Sigmoid colon (tissue), 6 donors: ENCODE measurements at regions not wholly inside any gene's neighbourhood (a gene's known extent, or its start where the extent isn't known, plus 50 kb on each side); places are given as distances from the start of the nearest gene placed in this dataset.

Experiments
- DNase-seq: peaks from one replicate; pipeline ENCODE4 v3.0.0-alpha.2; 2019
- H3K27ac ChIP-seq, 4 donors: fragments of 200-600 bp; sonication (generic); one replicate each; pipeline ENCODE4 v1.5.1; 2016 to 2019; ENCODE audit warnings: mild to moderate bottlenecking in 1 of 4
- H3K27me3 ChIP-seq, 3 donors: fragments of 200-600 bp; sonication (generic); one replicate each; pipeline ENCODE4 v1.5.1; 2019; ENCODE audit warnings: mild to moderate bottlenecking in 1 of 3
- H3K36me3 ChIP-seq, 4 donors: fragments of 200-600 bp; sonication (generic); one replicate each; pipeline ENCODE4 v1.5.1; 2016 to 2019
- H3K4me1 ChIP-seq, 4 donors: fragments of 200-600 bp; sonication (generic); one replicate each; pipeline ENCODE4 v1.5.1; 2017 to 2019
- H3K4me3 ChIP-seq, 4 donors: fragments of 200-600 bp; sonication (generic); one replicate each; pipeline ENCODE4 v1.5.1; 2017 to 2019; ENCODE audit warnings: mild to moderate bottlenecking in 2 of 4, moderate library complexity in 1 of 4
- H3K9me3 ChIP-seq, 4 donors: fragments of 200-600 bp in 3 of 4; sonication (generic) in 3 of 4; one replicate each; pipeline versions ENCODE4 v1.5.1 to v1.6.1; 2013 to 2019
- EP300 ChIP-seq, 4 donors: sonication (generic); formaldehyde crosslinking; IDR thresholded peaks; one replicate each; pipeline ENCODE4 v1.6.1; 2017; ENCODE audit warnings: antibody characterized with exemption in 4 of 4
- POLR2A ChIP-seq, 2 donors: fragments of 450-650 bp; IDR thresholded peaks; one replicate each; pipeline ENCODE4 v1.6.1; 2016; ENCODE audit warnings: antibody characterized with exemption in 2 of 2, mild to moderate bottlenecking in 2 of 2, moderate library complexity in 2 of 2
- POLR2AphosphoS5 ChIP-seq, 4 donors: sonication (generic); formaldehyde crosslinking; IDR thresholded peaks; one replicate each; pipeline ENCODE4 v1.6.1; 2017; ENCODE audit warnings: antibody characterized with exemption in 4 of 4
- WGBS, 2 donors: extraction: QIAGEN DNeasy Blood & Tissue Kit; methylation state at CpG; one replicate each; pipeline ENCODE4 v1.1.7; 2013; 5-methylcytosine and 5-hydroxymethylcytosine counted together
- intact Hi-C: fragments of 100-400 bp; cut with DNase I; formaldehyde crosslinking; loops from one replicate; pipeline ENCODE4 v1.15.1; 2023
- TF ChIP-seq, protein P1 (sequence below), 4 experiments: fragments of 450-650 bp in 3 of 4; fragments of 200-600 bp in 1 of 4; IDR thresholded peaks; one replicate each; pipeline ENCODE4 v1.5.1; 2016 to 2019; ENCODE audit warnings: antibody characterized with exemption in 4 of 4, mild to moderate bottlenecking in 3 of 4, moderate library complexity in 2 of 4
- donor health status: healthy with polysubstance abuse.
- donor health status: healthy.

GRCh38 chr5:174315871-174316270 is 270.4 kb downstream of the NSG2 start:
- Histone ChIP-seq H3K27me3 (peaks cover 2 to 35% (median 4%) of the 10 kb centered on the region in 3 donors), H3K4me1 (peaks cover 0 to 13% (median 10%) of the 10 kb centered on the region in 4 donors), H3K36me3 (no peaks in the 10 kb centered on the region), H3K9me3 (no peaks in the 10 kb centered on the region), H3K27ac (no peak overlapping the region), H3K4me3 (no peak overlapping the region)
- DNase-seq: no peak
- intact Hi-C loops: loop anchor here (10.0 kb wide), 1 partner anchor 261 kb away; no protein-coding TSS in a partner anchor
- 90 to 91% methylated on average over 17 of the region's 17 CpGs for whole genome bisulfite sequencing, 2 donors
- TF ChIP-seq EP300 (IDR thresholded peaks at IDR 0.05): no peak
- TF ChIP-seq POLR2AphosphoS5 (IDR thresholded peaks at IDR 0.05): no peak
- no peak for TF ChIP-seq POLR2A (IDR thresholded peaks at IDR 0.05)
- TF ChIP-seq, protein P1, sequence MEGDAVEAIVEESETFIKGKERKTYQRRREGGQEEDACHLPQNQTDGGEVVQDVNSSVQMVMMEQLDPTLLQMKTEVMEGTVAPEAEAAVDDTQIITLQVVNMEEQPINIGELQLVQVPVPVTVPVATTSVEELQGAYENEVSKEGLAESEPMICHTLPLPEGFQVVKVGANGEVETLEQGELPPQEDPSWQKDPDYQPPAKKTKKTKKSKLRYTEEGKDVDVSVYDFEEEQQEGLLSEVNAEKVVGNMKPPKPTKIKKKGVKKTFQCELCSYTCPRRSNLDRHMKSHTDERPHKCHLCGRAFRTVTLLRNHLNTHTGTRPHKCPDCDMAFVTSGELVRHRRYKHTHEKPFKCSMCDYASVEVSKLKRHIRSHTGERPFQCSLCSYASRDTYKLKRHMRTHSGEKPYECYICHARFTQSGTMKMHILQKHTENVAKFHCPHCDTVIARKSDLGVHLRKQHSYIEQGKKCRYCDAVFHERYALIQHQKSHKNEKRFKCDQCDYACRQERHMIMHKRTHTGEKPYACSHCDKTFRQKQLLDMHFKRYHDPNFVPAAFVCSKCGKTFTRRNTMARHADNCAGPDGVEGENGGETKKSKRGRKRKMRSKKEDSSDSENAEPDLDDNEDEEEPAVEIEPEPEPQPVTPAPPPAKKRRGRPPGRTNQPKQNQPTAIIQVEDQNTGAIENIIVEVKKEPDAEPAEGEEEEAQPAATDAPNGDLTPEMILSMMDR (IDR thresholded peaks at IDR 0.05): no peak

DNA sequence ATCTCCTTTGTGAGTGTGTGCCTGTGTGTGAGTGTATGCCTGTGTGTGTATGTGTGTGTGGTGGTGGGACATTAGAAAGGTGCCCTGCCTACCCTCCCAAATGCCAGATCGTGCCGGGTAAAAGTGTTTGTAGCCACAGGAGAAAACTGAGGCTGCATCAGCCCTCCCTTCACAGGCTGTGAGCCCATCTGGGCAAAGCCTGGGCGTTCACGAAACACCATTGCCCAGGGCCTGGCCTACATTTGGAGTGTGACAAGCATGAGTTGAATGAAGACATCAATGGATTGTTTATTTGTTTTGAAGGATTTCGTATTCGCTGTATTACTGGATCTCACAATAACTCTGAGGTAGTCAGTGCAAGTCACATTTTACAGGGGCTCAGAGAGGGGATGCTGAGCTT is 270.8 kb downstream of the NSG2 start:
- peak; percentile 41 for DNase-seq
- Histone ChIP-seq H3K27me3 (peaks cover 2 to 35% (median 7%) of the 10 kb centered on the region in 3 donors), H3K36me3 (no peaks in the 10 kb centered on the region), H3K27ac (no peak overlapping the region), H3K4me1 (peaks cover 0 to 13% (median 10%) of the 10 kb centered on the region in 4 donors), H3K9me3 (no peaks in the 10 kb centered on the region), H3K4me3 (no peak overlapping the region)
- TF ChIP-seq POLR2A (IDR thresholded peaks at IDR 0.05) (no peak), POLR2AphosphoS5 (IDR thresholded peaks at IDR 0.05) (no peak), EP300 (IDR thresholded peaks at IDR 0.05) (no peak)
- TF ChIP-seq, protein P1 (IDR thresholded peaks at IDR 0.05): no peak
- 80 to 87% methylated on average over 6 of the region's 6 CpGs for WGBS, 2 donors
- intact Hi-C loops: loop anchor here (10.0 kb wide), 1 partner anchor 262 kb away; no protein-coding TSS in a partner anchor

- peak; percentile 55 for DNase-seq
- H3K4me3 ChIP-seq: no peak overlapping the region
- no peaks in the 10 kb centered on the region for H3K9me3 ChIP-seq
- no peaks in the 10 kb centered on the region for H3K36me3 ChIP-seq
- TF ChIP-seq, protein P1 (IDR thresholded peaks at IDR 0.05): peak in 3 of 4 experiments; percentile 8 to 49 (median 48)
- no peak for TF ChIP-seq POLR2AphosphoS5 (IDR thresholded peaks at IDR 0.05)
- H3K27me3 ChIP-seq: peaks cover 2 to 38% (median 14%) of the 10 kb centered on the region in 3 donors
- no peak overlapping the region for H3K27ac ChIP-seq
- H3K4me1 ChIP-seq: peaks cover 0 to 2% (median under 1%) of the 10 kb centered on the region in 4 donors
- WGBS, 2 donors: 16 to 17% methylated on average over 11 of the region's 11 CpGs
- intact Hi-C loops: loop anchor here (10.0 kb wide), 1 partner anchor 263 kb away; no protein-coding TSS in a partner anchor
These were observed 271.9 kb downstream of the NSG2 start for GRCh38 chr5:174317256-174317894.

DNA sequence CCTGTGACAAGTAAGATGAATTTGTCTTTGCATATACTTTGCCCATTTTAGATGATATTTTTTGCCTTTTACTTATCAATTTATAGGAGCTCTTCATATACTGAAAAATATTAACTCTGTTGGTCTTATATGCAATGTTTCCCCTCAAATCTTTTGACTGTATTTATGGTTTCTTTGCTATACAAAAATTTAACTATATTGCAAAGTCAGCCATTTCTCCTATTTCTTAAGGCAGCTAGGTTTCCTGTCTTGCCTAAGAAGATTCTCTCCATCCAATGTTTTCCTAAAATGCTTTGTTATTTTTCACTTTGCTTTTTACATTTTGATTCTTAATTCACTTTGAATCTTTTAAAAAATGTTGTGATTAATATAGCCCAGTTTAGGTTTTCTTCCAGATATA is 273.1 kb downstream of the NSG2 start:
- DNase-seq: no peak
- Histone ChIP-seq H3K4me1 (no peaks in the 10 kb centered on the region), H3K9me3 (no peaks in the 10 kb centered on the region), H3K27ac (no peak overlapping the region), H3K27me3 (peaks cover 2 to 28% (median 20%) of the 10 kb centered on the region in 3 donors), H3K36me3 (no peaks in the 10 kb centered on the region), H3K4me3 (no peak overlapping the region)
- intact Hi-C loops: loop anchor here (10.0 kb wide), 1 partner anchor 264 kb away; no protein-coding TSS in a partner anchor
- TF ChIP-seq POLR2AphosphoS5 (IDR thresholded peaks at IDR 0.05): no peak
- no peak for TF ChIP-seq POLR2A (IDR thresholded peaks at IDR 0.05)

- H3K4me1 ChIP-seq: no peaks in the 10 kb centered on the region
- no peak overlapping the region for H3K4me3 ChIP-seq
- peak; percentile 32 for DNase-seq
- WGBS, 2 donors: 37 to 73% methylated on average over 9 of the region's 9 CpGs
- no peaks in the 10 kb centered on the region for H3K9me3 ChIP-seq
- intact Hi-C loops: loop anchor here (10.0 kb wide), 1 partner anchor 265 kb away; no protein-coding TSS in a partner anchor
- H3K27ac ChIP-seq: no peak overlapping the region
- TF ChIP-seq, protein P1 (IDR thresholded peaks at IDR 0.05): no peak
- no peak for TF ChIP-seq POLR2AphosphoS5 (IDR thresholded peaks at IDR 0.05)
- TF ChIP-seq EP300 (IDR thresholded peaks at IDR 0.05): no peak
- no peaks in the 10 kb centered on the region for H3K36me3 ChIP-seq
- peaks cover 2 to 28% (median 20%) of the 10 kb centered on the region in 3 donors for H3K27me3 ChIP-seq
These were observed 274.0 kb downstream of the NSG2 start for GRCh38 chr5:174319551-174319950.
